Activated effector memory CD4-positive, alpha-beta T cell treated with Interleukin-2 at 50 U/mL for 16 hours (primary cell): ENCODE measurements at regions not wholly inside any gene's neighbourhood (a gene's known extent, or its start where the extent isn't known, plus 50 kb on each side); places are given as distances from the start of the nearest gene placed in this dataset.

Experiments used
- DNase-seq: peaks from one replicate; pipeline ENCODE4 v3.0.0-alpha.2; 2020

- peak; percentile 8 for DNase-seq
These were observed 182.0 kb upstream of the SERP2 start for GRCh38 chr13:44191504-44192171.

GRCh38 chr13:44193731-44194130, 179.9 kb upstream of the SERP2 start:
- no peak for DNase-seq

GRCh38 chr13:44195245-44195644, 178.4 kb upstream of the SERP2 start:
- no peak for DNase-seq

- DNase-seq, result no peak
These were observed 177.3 kb upstream of the SERP2 start for GRCh38 chr13:44196196-44196751.

GRCh38 chr13:44197791-44198770, 175.5 kb upstream of the SERP2 start:
- no peak for DNase-seq

- DNase-seq, result no peak
These were observed 174.8 kb upstream of the SERP2 start for GRCh38 chr13:44198826-44199225.

GRCh38 chr13:44199627-44200207, 173.9 kb upstream of the SERP2 start:
- no peak for DNase-seq

- DNase-seq, result no peak
These were observed 167.2 kb upstream of the SERP2 start for GRCh38 chr13:44206434-44206833.

GRCh38 chr13:44207476-44207875, 166.1 kb upstream of the SERP2 start:
- DNase-seq, result no peak

GRCh38 chr13:44210525-44210924, 163.1 kb upstream of the SERP2 start:
- DNase-seq, result no peak

GRCh38 chr13:44211286-44211685, 162.3 kb upstream of the SERP2 start:
- no peak for DNase-seq

GRCh38 chr13:44211704-44212346, 161.8 kb upstream of the SERP2 start:
- no peak for DNase-seq

GRCh38 chr13:44212633-44213396, 160.8 kb upstream of the SERP2 start:
- DNase-seq, result no peak

- DNase-seq, result no peak
These were observed 155.0 kb upstream of the SERP2 start for GRCh38 chr13:44218501-44219240.

GRCh38 chr13:44219577-44220548, 153.8 kb upstream of the SERP2 start:
- DNase-seq, result no peak

- DNase-seq, result no peak
These were observed 152.7 kb upstream of the SERP2 start for GRCh38 chr13:44220948-44221347.

- DNase-seq, result no peak
These were observed 152.0 kb upstream of the SERP2 start for GRCh38 chr13:44221657-44222056.

GRCh38 chr13:44223770-44224444, 149.7 kb upstream of the SERP2 start:
- DNase-seq, result no peak

- DNase-seq, result no peak
These were observed 149.0 kb upstream of the SERP2 start for GRCh38 chr13:44224450-44225149.
